GM10248 (cell line): ENCODE measurements at regions not wholly inside any gene's neighbourhood (a gene's known extent, or its start where the extent isn't known, plus 50 kb on each side); places are given as distances from the start of the nearest gene placed in this dataset.

Source experiments
- CTCF ChIA-PET: fragments of 300-600 bp; sonication (Branson Sonifier 250); formaldehyde crosslinking; extraction: SDS; loops from one replicate; lab custom pipeline; 2021; ENCODE audit warnings: antibody characterized with exemption; lab: Yijun Ruan, JAX
- POLR2A ChIA-PET: fragments of 350-650 bp; sonication (Branson Sonifier 250); formaldehyde crosslinking; extraction: SDS; loops from one replicate; lab custom pipeline; 2020; ENCODE audit warnings: antibody characterized with exemption; lab: Yijun Ruan, JAX
- DNase-seq: peaks from one replicate; pipeline ENCODE4 v3.0.0; 2012; ENCODE audit errors: extremely low spot score
- TF ChIP-seq, protein P1 (sequence below): IDR thresholded peaks from 2 replicates; pipeline ENCODE4 v1.5.1; 2012; ENCODE audit warnings: mild to moderate bottlenecking, low read depth; ENCODE audit errors: extremely low read depth, missing control alignments, control extremely low read depth

DNA sequence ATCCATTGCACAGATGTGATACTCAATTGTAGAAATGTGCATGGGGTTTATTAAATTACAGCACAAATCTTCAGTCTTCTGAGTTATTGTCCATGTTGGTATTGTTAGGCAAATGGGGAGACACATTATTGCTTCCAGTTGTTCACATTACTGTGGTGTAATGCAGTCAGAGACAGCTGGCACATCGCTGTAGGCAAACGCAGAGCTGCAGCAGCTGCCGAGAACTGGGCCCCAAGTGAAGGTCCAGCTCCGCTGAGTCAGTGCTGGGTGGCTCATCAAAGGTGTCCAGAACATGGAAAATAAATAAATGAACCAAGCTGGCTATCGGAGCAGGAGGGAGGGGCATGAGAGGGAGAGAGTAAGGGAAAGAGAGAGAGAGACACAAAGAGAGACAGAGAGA lies 299.1 kb upstream of the OBI1 start:
- DNase-seq, result no peak
- ChIA-PET POLR2A (no interaction called here), CTCF (interaction anchor here (1.2 kb wide), 1 partner anchor 20 kb away, joined by 4 read pairs; no protein-coding TSS in a partner anchor)
- TF ChIP-seq, protein P1, sequence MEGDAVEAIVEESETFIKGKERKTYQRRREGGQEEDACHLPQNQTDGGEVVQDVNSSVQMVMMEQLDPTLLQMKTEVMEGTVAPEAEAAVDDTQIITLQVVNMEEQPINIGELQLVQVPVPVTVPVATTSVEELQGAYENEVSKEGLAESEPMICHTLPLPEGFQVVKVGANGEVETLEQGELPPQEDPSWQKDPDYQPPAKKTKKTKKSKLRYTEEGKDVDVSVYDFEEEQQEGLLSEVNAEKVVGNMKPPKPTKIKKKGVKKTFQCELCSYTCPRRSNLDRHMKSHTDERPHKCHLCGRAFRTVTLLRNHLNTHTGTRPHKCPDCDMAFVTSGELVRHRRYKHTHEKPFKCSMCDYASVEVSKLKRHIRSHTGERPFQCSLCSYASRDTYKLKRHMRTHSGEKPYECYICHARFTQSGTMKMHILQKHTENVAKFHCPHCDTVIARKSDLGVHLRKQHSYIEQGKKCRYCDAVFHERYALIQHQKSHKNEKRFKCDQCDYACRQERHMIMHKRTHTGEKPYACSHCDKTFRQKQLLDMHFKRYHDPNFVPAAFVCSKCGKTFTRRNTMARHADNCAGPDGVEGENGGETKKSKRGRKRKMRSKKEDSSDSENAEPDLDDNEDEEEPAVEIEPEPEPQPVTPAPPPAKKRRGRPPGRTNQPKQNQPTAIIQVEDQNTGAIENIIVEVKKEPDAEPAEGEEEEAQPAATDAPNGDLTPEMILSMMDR, result no peak

DNA sequence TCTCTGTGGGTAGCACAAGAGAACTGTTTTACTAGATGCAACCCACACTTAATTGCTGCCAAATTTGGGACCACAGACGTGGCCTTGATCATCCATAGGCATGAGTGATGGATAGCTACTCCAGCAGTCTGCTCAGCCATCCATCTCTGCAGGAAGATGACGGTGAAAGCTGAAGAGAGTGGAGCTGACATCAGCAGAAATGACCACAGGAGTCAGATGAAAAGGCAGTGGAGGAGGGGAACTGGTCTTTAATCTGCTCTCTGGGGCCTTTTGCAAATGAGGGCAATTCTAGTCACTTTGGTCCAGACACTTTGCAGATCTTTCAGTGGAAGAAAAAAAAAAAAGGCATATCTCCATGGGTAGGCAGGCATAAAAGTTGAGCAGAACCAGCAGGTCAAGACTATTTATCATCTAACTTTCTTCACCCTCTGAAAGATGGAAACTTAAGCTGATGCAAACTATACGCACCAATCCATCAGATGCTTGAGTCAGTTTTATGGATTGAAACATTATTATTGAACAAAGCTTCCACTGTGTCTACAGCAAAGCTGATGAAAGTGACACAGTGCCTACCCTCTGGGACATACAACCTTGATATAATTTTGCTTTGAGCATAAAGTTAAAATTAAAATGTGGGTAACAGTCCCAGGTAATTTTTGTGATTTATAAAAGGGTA lies 281.6 kb upstream of the OBI1 start:
- ChIA-PET POLR2A (no interaction called here), CTCF (interaction anchor here (1.5 kb wide), 1 partner anchor 36 kb away, joined by 3 read pairs; no protein-coding TSS in a partner anchor)
- no peak for DNase-seq
- TF ChIP-seq, protein P1, result no peak

DNA sequence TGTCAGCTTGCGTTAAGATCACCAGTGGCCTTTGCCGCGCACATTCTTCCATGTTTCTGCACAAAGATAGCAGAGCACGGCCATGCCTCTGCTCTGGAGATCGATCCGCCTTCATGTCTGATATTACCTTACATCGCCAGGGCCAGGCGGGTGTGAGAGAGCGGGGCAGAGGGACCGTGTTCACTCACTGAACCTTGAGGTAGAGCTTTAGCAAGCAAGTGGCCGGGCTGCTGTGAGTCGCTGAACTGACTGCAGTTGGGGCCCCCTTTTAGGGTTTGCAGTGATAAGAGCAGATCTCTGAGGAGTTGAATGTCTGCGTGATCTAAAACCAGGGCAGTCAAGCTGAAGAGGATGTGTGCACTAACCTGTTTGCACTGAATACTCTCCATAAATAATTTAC lies 275.4 kb upstream of the OBI1 start:
- CTCF ChIA-PET, result interaction anchor here (1.2 kb wide), 1 partner anchor 44 kb away, joined by 4 read pairs; no protein-coding TSS in a partner anchor
- TF ChIP-seq, protein P1, result no peak
- POLR2A ChIA-PET, result no interaction called here
- no peak for DNase-seq

DNA sequence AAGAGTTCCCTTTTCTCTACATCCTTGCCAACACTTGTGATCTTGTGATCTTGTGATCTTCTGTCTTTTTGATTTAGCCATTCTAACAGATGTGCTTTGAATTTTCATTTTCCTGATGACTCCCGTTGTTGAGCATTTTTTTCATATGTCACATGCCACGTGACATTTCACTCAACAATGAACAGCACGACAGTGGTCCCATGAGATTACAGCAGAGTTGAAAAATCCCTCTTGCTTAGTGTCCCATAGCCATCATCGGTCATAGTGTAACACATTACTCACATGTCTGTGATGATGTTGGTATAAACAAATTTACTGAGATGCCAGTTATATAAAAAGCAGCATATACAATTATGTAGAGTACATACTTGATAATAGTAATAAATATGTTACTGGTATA lies 256.1 kb upstream of the OBI1 start:
- no peak for DNase-seq
- ChIA-PET CTCF (no interaction called here), POLR2A (no interaction called here)
- TF ChIP-seq, protein P1, result no peak

DNA sequence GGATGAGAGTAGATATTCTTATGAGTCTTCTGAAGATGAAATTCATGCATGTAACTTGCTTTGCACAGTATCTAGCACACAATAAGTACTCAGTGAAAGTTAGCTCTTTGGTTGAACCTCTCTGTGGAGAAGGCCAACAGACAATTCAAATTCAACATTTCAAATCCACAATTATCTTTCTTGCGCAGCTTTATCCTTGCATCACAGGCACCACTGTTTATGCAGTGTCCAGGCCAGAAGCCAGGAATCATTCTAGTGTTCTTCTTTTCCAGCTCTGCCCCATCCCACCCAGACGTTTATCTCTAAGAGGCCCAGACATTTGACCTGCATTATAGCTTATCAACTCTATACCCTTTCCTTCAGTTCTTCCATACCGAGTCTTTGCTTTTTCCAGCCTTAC lies 254.7 kb upstream of the OBI1 start:
- no peak for DNase-seq
- TF ChIP-seq, protein P1, result no peak
- ChIA-PET CTCF (no interaction called here), POLR2A (no interaction called here)

DNA sequence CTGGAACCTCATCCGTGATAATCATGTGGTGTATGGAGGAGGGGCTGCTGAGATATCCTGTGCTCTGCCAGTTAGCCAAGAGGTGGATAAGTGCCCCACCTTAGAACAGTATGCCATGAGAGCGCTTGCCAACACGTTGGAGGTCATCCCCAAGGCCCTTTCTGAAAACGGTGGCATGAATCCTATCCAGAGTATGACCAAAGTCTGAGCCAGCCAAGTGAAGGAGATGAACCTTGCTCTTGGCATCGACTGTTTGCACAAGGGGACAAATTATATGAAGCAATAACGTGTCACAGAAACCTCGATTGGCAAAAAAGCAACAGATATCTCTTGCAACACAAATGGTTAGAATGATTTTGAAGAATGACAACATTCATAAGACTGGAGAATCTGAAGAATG lies 251.2 kb upstream of the OBI1 start:
- no peak for DNase-seq
- POLR2A ChIA-PET, result no interaction called here
- CTCF ChIA-PET, result no interaction called here
- TF ChIP-seq, protein P1, result no peak
